Esophagus muscularis mucosa (tissue), 4 donors: ENCODE measurements at regions not wholly inside any gene's neighbourhood (a gene's known extent, or its start where the extent isn't known, plus 50 kb on each side); places are given as distances from the start of the nearest gene placed in this dataset.
"Not testable (repeated sequence)": the region's sequence is repeated elsewhere in the genome, so short reads cannot be mapped to it uniquely, and the experiment has no call there.

ENCODE experiments used
- DNase-seq: peaks from one replicate; pipeline ENCODE4 v3.0.0-alpha.2; 2017; ENCODE audit errors: extremely low spot score
- H3K27ac ChIP-seq, 4 donors: fragments of 200-600 bp; sonication (generic); replicated peaks in 1 of 4; 1 replicate in 3 of 4; 2 replicates in 1 of 4; pipeline ENCODE4 v1.5.1; 2016 to 2019; ENCODE audit warnings: mild to moderate bottlenecking in 1 of 4
- H3K27me3 ChIP-seq, 4 donors: fragments of 200-600 bp; sonication (generic); one replicate each; pipeline versions ENCODE4 v1.5.1 to v1.6.0; 2016 to 2019
- H3K36me3 ChIP-seq, 4 donors: fragments of 200-600 bp; sonication (generic); one replicate each; pipeline ENCODE4 v1.5.1; 2016 to 2019
- H3K4me1 ChIP-seq, 4 donors: fragments of 200-600 bp; sonication (generic); one replicate each; pipeline ENCODE4 v1.5.1; 2016 to 2019
- H3K4me3 ChIP-seq, 4 donors: fragments of 200-600 bp; sonication (generic); 1 replicate in 2 of 4; 2 replicates in 2 of 4; pipeline ENCODE4 v1.5.1; 2016 to 2019; ENCODE audit warnings: mild to moderate bottlenecking in 4 of 4, moderate library complexity in 1 of 4
- H3K9me3 ChIP-seq, 4 donors: fragments of 200-600 bp; sonication (generic); 1 replicate in 3 of 4; 2 replicates in 1 of 4; pipeline ENCODE4 v1.5.1; 2016 to 2019
- EP300 ChIP-seq: sonication (generic); formaldehyde crosslinking; IDR thresholded peaks from one replicate; pipeline ENCODE4 v1.6.1; 2017; ENCODE audit warnings: antibody characterized with exemption
- POLR2A ChIP-seq: fragments of 450-650 bp; IDR thresholded peaks from one replicate; pipeline ENCODE4 v1.6.1; 2017; ENCODE audit warnings: antibody characterized with exemption, moderate library complexity, mild to moderate bottlenecking, low read depth
- POLR2AphosphoS5 ChIP-seq, 2 donors: sonication (generic); formaldehyde crosslinking; IDR thresholded peaks; one replicate each; pipeline ENCODE4 v1.6.1; 2017; ENCODE audit warnings: antibody characterized with exemption in 2 of 2
- WGBS: methylation state at CpG from one replicate; pipeline ENCODE4 v1.1.5; 2018; 5-methylcytosine and 5-hydroxymethylcytosine counted together
- intact Hi-C: fragments of 100-400 bp; cut with DNase I; formaldehyde crosslinking; loops from one replicate; pipeline ENCODE4 v1.15.1; 2023
- TF ChIP-seq, protein P1 (sequence below), 3 experiments: fragments of 200-600 bp in 2 of 3; fragments of 450-650 bp in 1 of 3; sonication (generic) in 2 of 3; IDR thresholded peaks; one replicate each; pipeline ENCODE4 v1.5.1; 2017 to 2019; ENCODE audit warnings: antibody characterized with exemption in 3 of 3, mild to moderate bottlenecking in 2 of 3, moderate library complexity in 1 of 3

DNA sequence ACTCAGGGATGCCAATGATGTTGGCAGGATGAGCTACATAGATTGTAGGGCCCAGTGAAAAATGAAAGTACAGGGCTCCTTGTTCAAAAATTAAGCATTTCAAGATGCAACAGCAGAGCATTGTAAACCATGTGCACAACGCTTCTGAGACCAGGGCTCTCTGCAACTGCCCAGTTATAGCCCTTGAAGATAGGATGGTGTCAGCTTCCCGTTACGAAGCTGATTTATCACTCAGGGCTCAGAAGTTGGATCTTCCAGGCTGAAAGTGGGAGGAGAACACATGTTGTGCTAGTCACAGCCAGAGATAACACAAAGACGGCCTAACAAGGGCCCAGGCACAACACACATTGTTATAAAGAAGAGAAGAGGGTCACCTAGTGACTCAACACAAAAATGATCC lies 466.7 kb downstream of the TUBA3C start:
- Histone ChIP-seq H3K4me1 (no peaks in the 10 kb centered on the region), H3K4me3 (no peak overlapping the region), H3K36me3 (no peaks in the 10 kb centered on the region), H3K27ac (no peak overlapping the region), H3K9me3 (no peaks in the 10 kb centered on the region), H3K27me3 (no peaks in the 10 kb centered on the region)
- 60% methylated on average over 4 of the region's 4 CpGs for WGBS
- DNase-seq = no peak
- TF ChIP-seq POLR2AphosphoS5 (IDR thresholded peaks at IDR 0.05) (no peak), EP300 (no peak), POLR2A (no peak)
- TF ChIP-seq, protein P1, sequence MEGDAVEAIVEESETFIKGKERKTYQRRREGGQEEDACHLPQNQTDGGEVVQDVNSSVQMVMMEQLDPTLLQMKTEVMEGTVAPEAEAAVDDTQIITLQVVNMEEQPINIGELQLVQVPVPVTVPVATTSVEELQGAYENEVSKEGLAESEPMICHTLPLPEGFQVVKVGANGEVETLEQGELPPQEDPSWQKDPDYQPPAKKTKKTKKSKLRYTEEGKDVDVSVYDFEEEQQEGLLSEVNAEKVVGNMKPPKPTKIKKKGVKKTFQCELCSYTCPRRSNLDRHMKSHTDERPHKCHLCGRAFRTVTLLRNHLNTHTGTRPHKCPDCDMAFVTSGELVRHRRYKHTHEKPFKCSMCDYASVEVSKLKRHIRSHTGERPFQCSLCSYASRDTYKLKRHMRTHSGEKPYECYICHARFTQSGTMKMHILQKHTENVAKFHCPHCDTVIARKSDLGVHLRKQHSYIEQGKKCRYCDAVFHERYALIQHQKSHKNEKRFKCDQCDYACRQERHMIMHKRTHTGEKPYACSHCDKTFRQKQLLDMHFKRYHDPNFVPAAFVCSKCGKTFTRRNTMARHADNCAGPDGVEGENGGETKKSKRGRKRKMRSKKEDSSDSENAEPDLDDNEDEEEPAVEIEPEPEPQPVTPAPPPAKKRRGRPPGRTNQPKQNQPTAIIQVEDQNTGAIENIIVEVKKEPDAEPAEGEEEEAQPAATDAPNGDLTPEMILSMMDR (IDR thresholded peaks at IDR 0.05) = no peak
- intact Hi-C loops = no loop called here

DNA sequence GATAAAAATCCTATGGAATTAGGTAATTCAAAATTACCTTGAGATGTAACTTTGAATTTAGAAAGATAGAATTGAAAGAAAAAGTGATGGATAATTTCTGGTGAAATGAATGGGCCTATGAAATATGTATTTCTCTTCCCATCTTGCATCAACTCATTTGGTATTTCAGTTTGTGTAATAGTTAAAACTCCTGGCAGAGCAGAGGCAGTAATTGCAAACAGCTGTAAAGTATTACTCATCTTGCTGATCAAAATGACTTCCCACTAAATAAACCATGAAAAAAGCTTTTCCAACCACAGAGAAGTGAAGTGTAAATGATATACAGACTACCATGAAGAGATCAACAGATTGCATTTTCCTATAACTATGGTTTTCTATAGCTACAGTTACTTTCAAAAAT lies 471.0 kb downstream of the TUBA3C start:
- H3K4me1 ChIP-seq, DNase-seq, H3K27me3 ChIP-seq, H3K27ac ChIP-seq, H3K36me3 ChIP-seq, H3K4me3 ChIP-seq, intact Hi-C loops, H3K9me3 ChIP-seq: not testable (repeated sequence)

DNA sequence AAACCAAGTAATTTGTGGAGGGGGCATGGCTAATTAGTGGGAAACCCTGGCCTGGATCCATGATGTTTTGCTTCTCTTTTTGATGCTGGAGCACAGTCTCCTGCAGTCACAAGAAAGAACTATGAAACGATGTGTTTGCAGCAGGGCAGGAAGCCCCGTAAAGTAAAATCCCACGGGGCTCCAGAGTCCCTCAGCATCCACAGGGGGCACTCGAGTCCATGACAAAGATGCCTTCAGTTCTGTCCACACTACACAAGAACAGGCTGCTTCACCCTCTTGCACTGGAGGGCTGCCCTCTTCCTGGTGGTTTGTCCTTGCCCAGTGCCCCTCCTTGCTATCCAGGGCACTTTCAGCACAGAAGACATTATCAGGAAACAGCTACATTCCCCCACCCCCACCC lies 475.1 kb downstream of the TUBA3C start:
- DNase-seq, H3K27ac ChIP-seq, H3K9me3 ChIP-seq, intact Hi-C loops, H3K36me3 ChIP-seq, H3K27me3 ChIP-seq, H3K4me1 ChIP-seq, H3K4me3 ChIP-seq: not testable (repeated sequence)
- WGBS = 70% methylated on average over 1 of the region's 4 CpGs

DNA sequence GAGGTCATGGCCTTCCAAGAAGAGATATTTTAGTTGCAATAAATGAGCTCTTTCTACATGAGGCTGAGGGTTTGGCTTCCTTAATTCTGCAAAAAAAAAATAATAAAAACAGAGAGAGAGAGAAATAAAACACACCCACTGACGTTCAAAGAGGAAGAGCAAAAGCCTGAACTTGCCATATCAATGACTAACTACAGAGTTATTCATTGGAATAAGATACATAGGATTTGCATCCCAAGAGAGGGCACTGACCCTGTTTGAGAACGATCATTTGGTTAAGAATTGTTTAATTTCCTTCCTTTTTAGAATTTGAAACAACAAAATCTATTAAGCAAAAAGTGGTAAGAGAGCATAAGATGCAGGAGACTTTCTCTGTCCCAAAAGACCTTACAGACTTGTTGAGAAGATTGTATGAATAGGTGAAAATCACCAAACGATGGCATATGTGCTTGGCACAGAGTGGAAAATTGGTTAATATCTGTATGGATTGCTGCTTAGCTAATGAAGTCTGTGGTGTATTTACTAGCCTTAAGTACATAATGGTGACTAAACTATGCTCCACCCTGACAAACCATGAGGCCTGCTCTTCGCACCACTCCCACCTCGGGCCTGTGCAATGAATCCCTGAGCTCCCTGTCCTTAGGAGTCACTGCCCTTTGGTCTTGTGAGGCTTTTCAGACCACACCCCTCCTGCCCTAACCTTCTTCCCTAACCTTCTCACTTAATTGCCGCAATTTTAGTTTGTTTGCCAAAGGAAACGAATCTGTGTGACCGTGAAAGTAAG lies 479.0 kb downstream of the TUBA3C start:
- intact Hi-C loops, H3K4me3 ChIP-seq, DNase-seq: not testable (repeated sequence)

DNA sequence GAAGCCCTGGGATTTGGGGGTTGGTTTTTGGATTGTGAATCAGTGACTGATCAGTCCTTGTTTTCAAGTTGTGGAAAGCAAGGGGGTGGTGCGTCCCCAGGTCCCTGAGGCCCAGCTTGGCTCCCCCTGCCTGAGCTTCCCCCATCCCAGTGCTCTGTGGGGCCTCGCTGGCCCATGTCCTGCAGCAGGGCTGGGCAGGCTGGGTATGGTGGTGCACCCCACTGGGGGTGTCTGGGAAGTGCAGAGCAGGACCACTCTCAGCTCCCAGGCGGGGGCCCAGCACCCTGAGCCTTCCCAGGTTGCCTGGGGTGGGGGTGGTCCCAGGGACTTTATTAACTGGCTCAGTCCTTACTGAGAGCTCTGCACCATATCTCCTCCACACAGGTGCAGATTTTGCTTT lies 483.3 kb downstream of the TUBA3C start:
- 40% methylated on average over 1 of the region's 3 CpGs for WGBS
- H3K9me3 ChIP-seq, H3K36me3 ChIP-seq, H3K27me3 ChIP-seq, H3K4me3 ChIP-seq, H3K4me1 ChIP-seq, H3K27ac ChIP-seq, DNase-seq, intact Hi-C loops: not testable (repeated sequence)

More for the DNA sequence above, 479.0 kb downstream of the TUBA3C start:
- H3K36me3 ChIP-seq, H3K27ac ChIP-seq, H3K9me3 ChIP-seq, H3K27me3 ChIP-seq, H3K4me1 ChIP-seq: not testable (repeated sequence)
- WGBS = 64% methylated on average over 8 of the region's 8 CpGs

DNA sequence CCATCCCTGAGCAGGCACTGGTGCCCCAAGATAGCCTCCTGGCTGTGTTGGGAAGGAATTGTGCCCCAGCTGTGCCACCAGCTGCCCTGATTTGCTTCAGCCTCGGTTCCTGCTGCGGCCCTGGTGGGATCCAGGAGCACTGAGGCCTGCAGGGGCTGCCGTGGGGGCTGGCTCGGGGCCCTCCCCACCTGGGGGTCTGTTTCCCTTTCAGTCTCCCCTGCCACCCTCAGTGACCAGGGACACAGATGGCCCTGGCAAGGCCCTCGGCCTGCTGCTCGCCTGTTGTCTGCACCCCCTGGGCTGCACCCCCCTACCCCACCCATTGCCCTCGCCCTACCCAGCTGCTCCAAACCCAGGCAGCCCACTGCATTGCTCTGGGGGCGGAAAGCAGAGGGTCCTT lies 483.8 kb downstream of the TUBA3C start:
- intact Hi-C loops, H3K4me1 ChIP-seq, H3K4me3 ChIP-seq, DNase-seq, H3K27me3 ChIP-seq, H3K9me3 ChIP-seq, H3K36me3 ChIP-seq, H3K27ac ChIP-seq: not testable (repeated sequence)
- WGBS = 92% methylated on average over 2 of the region's 8 CpGs

DNA sequence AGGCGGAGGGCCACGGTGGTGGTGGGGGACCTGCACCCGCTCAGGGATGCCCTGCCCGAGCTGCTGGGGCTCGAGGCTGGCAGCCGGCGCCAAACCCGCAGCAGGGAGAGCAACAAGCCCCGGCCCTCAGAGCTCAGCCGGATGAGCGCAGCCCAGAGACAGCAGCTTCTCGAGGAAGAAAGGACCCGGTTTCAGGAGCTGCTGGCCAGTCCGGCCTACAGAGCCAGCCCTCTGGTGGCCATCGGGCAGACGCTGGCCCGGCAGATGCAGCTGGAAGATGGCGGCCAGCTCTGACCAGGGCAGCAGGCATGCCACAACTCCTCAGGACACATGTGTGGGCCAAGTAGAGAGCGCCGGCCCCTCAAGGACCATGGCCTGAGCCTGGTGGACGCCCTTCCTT lies 484.4 kb downstream of the TUBA3C start:
- H3K9me3 ChIP-seq, H3K4me1 ChIP-seq, H3K4me3 ChIP-seq, H3K36me3 ChIP-seq, intact Hi-C loops, DNase-seq, H3K27me3 ChIP-seq, H3K27ac ChIP-seq: not testable (repeated sequence)
- 94% methylated on average over 16 of the region's 21 CpGs for WGBS

DNA sequence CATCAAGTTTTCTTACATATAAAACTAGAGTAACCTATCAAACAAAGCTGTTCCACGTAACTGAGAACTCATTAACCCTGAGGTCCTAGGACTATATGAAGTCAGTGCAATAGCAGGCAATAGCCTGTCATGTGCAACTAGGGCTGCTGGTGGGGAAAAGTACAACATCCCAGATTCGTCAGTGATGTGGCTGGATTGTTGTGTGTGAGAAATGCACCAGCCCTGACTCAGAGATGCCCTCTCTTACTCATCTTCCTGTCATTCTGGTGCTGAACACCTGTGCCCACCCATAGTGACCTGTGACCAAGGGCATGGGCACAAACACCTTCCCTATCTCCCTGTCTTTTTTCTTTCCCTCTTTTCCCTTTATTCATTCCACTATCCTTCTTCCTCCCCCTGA lies 504.2 kb downstream of the TUBA3C start:
- H3K36me3 ChIP-seq, H3K4me3 ChIP-seq, H3K4me1 ChIP-seq, H3K27ac ChIP-seq, DNase-seq, intact Hi-C loops, H3K9me3 ChIP-seq, H3K27me3 ChIP-seq: not testable (repeated sequence)
- WGBS = 32% methylated on average over 2 of the region's 2 CpGs

DNA sequence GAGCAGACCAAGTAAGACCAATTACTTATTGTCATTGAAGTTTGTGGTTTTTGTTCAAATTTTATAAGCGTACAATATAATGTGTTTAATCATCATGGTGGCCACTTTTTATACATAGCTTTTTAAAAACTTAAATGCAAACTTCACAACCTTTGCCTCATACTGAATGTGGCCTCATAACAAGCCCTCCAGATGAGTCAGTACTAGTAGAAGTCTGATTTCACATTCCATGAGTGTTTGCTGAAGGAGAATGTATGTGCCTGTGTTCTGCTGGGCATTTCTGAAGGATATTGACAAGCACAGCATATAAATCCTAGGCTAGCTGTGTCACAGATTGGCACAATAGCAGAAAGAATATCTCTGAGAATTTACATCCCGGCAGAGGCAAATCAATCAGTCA lies 506.4 kb downstream of the TUBA3C start:
- H3K27ac ChIP-seq, H3K27me3 ChIP-seq, H3K36me3 ChIP-seq, intact Hi-C loops, H3K9me3 ChIP-seq, H3K4me1 ChIP-seq, DNase-seq, H3K4me3 ChIP-seq: not testable (repeated sequence)
- 86% methylated on average over 2 of the region's 2 CpGs for WGBS

DNA sequence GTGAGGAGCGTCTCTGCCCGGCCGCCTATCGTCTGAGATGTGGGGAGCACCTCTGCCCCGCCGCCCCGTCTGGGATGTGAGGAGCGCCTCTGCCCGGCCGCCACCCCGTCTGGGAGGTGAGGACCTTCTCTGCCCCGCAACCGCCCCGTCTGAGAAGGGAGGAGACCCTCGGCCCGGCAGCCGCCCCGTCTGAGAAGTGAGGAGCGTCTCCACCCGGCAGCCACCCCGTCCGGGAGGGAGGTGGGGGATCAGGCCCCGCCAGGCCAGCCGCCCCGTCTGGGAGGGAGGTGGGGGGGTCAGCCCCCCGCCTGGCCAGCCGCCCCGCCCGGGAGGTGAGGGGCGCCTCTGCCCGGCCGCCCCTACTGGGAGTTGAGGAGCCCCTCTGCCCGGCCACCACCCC lies 507.8 kb downstream of the TUBA3C start:
- H3K9me3 ChIP-seq, H3K27me3 ChIP-seq, H3K27ac ChIP-seq, H3K4me1 ChIP-seq, DNase-seq, H3K4me3 ChIP-seq, intact Hi-C loops, H3K36me3 ChIP-seq: not testable (repeated sequence)
- WGBS = no CpG with 5 or more reads among the region's 33 CpGs

DNA sequence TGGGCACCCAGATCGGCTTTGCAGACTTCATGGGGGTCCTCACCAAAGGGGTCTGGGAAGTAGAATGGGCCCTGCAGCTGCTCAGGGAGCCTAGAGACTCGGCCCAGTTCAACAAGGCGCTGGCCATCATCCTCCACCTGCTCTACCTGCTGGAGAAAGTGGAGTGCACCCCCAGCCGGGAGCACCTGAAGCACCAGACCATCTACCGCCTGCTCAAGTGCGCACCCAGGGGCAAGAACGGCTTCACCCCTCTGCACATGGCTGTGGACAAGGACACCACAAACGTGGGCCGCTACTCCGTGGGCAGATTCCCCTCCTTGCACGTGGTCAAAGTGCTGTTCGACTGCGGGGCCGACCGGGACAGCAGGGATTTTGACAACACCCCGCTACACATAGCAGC lies 515.0 kb downstream of the TUBA3C start:
- H3K9me3 ChIP-seq, H3K36me3 ChIP-seq, H3K4me3 ChIP-seq, H3K27ac ChIP-seq, H3K27me3 ChIP-seq, intact Hi-C loops, H3K4me1 ChIP-seq, DNase-seq: not testable (repeated sequence)
- 86% methylated on average over 9 of the region's 16 CpGs for WGBS

DNA sequence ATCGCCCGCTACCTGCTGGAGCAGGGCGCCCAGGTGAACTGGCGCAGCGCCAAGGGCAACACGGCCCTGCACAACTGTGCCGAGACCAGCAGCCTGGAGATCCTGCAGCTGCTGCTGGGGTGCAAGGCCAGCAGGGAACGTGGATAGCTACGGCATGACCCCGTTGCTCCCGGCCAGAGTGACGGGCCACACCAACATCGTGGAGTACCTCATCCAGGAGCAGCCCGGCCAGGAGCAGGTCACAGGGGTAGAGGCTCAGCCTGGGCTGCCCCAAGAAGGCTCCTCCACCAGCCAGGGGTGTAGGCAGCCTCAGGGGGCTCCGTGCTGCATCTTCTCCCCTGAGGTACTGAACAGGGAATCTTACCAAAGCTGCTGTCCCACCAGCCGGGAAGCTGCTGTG lies 515.9 kb downstream of the TUBA3C start:
- DNase-seq, H3K36me3 ChIP-seq, H3K4me3 ChIP-seq, H3K27ac ChIP-seq, intact Hi-C loops, H3K27me3 ChIP-seq, H3K4me1 ChIP-seq, H3K9me3 ChIP-seq: not testable (repeated sequence)
- 83% methylated on average over 1 of the region's 16 CpGs for WGBS
